ENCODE measurements at regions not wholly inside any gene's neighbourhood (a gene's known extent, or its start where the extent isn't known, plus 50 kb on each side); places are given as distances from the start of the nearest gene placed in this dataset.

GRCh38 chr15:91695799-91696198 lies 157.7 kb upstream of the SLCO3A1 start:
- TF ChIP-seq EP300 (IDR thresholded peaks at IDR 0.05; ENCODE audit: borderline replicate concordance) (no peak), EGR1 (IDR thresholded peaks at IDR 0.05) (no peak), USF1 (IDR thresholded peaks at IDR 0.05) (no peak)
- TF ChIP-seq, protein P1, sequence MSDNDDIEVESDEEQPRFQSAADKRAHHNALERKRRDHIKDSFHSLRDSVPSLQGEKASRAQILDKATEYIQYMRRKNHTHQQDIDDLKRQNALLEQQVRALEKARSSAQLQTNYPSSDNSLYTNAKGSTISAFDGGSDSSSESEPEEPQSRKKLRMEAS (IDR thresholded peaks at IDR 0.05), result no peak

DNA sequence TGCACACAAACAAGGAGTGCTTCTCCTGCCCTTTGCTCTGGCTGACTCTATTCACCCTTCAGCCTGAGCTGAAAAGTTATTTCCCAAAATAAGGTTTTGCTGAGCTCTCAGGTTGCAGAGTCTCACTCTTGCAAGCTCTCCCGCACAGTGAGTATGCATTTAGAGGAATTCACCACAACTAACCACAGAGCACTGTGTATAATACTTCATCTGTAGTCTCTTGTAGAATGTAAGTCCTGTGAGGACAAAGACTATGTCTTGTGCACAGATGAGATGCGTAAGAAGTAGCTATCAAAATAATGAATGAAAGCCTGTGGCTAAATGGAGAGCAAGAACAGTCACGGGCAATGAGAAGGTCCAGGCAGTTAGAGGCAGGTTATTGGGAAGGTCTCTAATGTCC lies 156.5 kb upstream of the SLCO3A1 start:
- TF ChIP-seq RAD21 (IDR thresholded peaks at IDR 0.05; ENCODE audit: low read depth) (no peak), ZBTB7A (IDR thresholded peaks at IDR 0.05; ENCODE audit: low read depth) (no peak), YY1 (IDR thresholded peaks at IDR 0.05; ENCODE audit: low read depth) (no peak), CEBPB (IDR thresholded peaks at IDR 0.05) (no peak), USF1 (IDR thresholded peaks at IDR 0.05) (no peak), EGR1 (IDR thresholded peaks at IDR 0.05) (no peak), TAF1 (IDR thresholded peaks at IDR 0.05; ENCODE audit: low read depth) (no peak), NFIC (IDR thresholded peaks at IDR 0.05) (no peak), CREB1 (IDR thresholded peaks at IDR 0.05; ENCODE audit: low read depth) (no peak), TEAD4 (IDR thresholded peaks at IDR 0.05) (no peak), FOXM1 (IDR thresholded peaks at IDR 0.05; ENCODE audit: borderline replicate concordance, low read depth) (no peak), TCF12 (IDR thresholded peaks at IDR 0.05; ENCODE audit: low read depth) (no peak)
- TF ChIP-seq, protein P1 (IDR thresholded peaks at IDR 0.05), result no peak

DNA sequence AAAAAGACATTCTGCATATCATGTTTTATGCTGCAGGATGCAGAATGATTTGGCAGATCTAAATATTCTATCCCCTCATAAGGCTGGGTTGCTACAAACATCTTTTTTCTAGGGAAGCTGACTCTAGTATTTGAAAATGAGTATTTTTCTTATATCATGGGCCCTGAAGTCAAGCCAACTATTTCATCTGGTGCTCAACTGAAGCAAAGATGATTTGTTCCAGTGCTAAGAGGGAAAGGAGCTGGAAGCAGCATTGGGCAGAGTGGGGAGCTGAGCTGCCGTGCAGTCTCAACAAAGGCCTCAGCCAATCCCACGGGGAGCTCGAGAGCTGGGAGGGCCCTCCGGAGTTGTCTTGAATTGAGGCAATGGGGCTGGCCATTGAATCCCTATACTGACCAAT lies 155.3 kb upstream of the SLCO3A1 start:
- no peak for TF ChIP-seq RAD21 (IDR thresholded peaks at IDR 0.05; ENCODE audit: low read depth)
- TF ChIP-seq EGR1 (IDR thresholded peaks at IDR 0.05), result no peak
- TF ChIP-seq ZBTB7A (IDR thresholded peaks at IDR 0.05; ENCODE audit: low read depth), result no peak
- TF ChIP-seq FOXM1 (IDR thresholded peaks at IDR 0.05; ENCODE audit: borderline replicate concordance, low read depth), result no peak
- TF ChIP-seq, protein P1 (IDR thresholded peaks at IDR 0.05), result no peak
- TF ChIP-seq YY1 (IDR thresholded peaks at IDR 0.05; ENCODE audit: low read depth), result no peak
- no peak for TF ChIP-seq NFIC (IDR thresholded peaks at IDR 0.05)

DNA sequence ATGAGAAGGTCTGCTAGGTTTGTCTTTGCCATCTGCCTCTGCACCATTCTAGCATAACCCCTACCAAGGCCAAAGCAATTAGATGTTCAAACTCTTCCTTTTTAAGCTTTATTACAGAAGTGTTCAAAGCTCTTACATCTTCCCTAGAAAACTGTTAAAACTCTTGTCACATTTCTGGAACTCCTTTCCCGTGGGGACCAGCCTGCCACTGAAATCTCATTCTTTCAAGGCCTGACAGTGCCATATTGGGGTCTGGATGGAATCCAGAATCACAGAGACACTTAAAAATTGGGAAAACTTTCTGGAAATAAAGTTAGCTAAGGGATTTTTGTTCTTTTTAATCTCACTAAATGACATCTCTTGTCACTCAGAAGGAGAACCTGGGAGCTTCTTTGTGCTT lies 153.8 kb upstream of the SLCO3A1 start:
- TF ChIP-seq, protein P1 (IDR thresholded peaks at IDR 0.05), result no peak
- TF ChIP-seq TCF12 (IDR thresholded peaks at IDR 0.05; ENCODE audit: low read depth) (no peak), NFIC (IDR thresholded peaks at IDR 0.05) (no peak), RAD21 (IDR thresholded peaks at IDR 0.05; ENCODE audit: low read depth) (no peak), YY1 (IDR thresholded peaks at IDR 0.05; ENCODE audit: low read depth) (no peak), EP300 (IDR thresholded peaks at IDR 0.05; ENCODE audit: borderline replicate concordance) (no peak), CEBPB (IDR thresholded peaks at IDR 0.05) (no peak), TEAD4 (IDR thresholded peaks at IDR 0.05) (no peak), CREB1 (IDR thresholded peaks at IDR 0.05; ENCODE audit: low read depth) (no peak), EGR1 (IDR thresholded peaks at IDR 0.05) (no peak), FOXM1 (IDR thresholded peaks at IDR 0.05; ENCODE audit: borderline replicate concordance, low read depth) (no peak), ZBTB7A (IDR thresholded peaks at IDR 0.05; ENCODE audit: low read depth) (no peak), TAF1 (IDR thresholded peaks at IDR 0.05; ENCODE audit: low read depth) (no peak), USF1 (IDR thresholded peaks at IDR 0.05) (no peak), REST (IDR thresholded peaks at IDR 0.05; ENCODE audit: low read depth) (no peak)

GRCh38 chr15:91703274-91703673 lies 150.2 kb upstream of the SLCO3A1 start:
- TF ChIP-seq REST (IDR thresholded peaks at IDR 0.05; ENCODE audit: low read depth) (no peak), ZBTB7A (IDR thresholded peaks at IDR 0.05; ENCODE audit: low read depth) (no peak), RAD21 (IDR thresholded peaks at IDR 0.05; ENCODE audit: low read depth) (no peak)

DNA sequence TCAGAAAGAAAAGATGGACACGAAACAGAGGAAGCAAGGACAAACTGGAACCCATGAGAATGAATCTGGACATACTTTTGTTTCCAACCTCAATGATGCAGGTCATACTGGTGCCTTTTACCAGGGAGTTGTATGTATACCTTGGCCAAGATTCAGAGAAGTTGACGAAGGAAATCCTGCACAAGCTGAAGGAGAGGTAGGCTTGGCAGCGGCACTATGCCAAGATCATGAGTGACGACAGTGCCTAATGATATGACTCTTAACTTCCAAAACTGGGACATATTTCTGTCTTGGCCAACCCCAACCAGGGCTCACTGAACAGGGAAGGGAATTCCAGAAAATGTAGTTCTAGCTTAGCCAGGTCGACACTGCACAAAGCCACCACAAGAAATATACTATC lies 149.2 kb upstream of the SLCO3A1 start:
- no peak for TF ChIP-seq TEAD4 (IDR thresholded peaks at IDR 0.05)
- TF ChIP-seq CEBPB (IDR thresholded peaks at IDR 0.05), result no peak
- no peak for TF ChIP-seq EGR1 (IDR thresholded peaks at IDR 0.05)
- TF ChIP-seq CREB1 (IDR thresholded peaks at IDR 0.05; ENCODE audit: low read depth), result no peak
- TF ChIP-seq REST (IDR thresholded peaks at IDR 0.05; ENCODE audit: low read depth), result no peak
- TF ChIP-seq ZBTB7A (IDR thresholded peaks at IDR 0.05; ENCODE audit: low read depth), result no peak
- TF ChIP-seq USF1 (IDR thresholded peaks at IDR 0.05), result no peak
- no peak for TF ChIP-seq NFIC (IDR thresholded peaks at IDR 0.05)
- no peak for TF ChIP-seq YY1 (IDR thresholded peaks at IDR 0.05; ENCODE audit: low read depth)
- no peak for TF ChIP-seq FOXM1 (IDR thresholded peaks at IDR 0.05; ENCODE audit: borderline replicate concordance, low read depth)
- TF ChIP-seq EP300 (IDR thresholded peaks at IDR 0.05; ENCODE audit: borderline replicate concordance), result no peak
